Sigmoid colon (tissue), 4 donors: ENCODE measurements at regions not wholly inside any gene's neighbourhood (a gene's known extent, or its start where the extent isn't known, plus 50 kb on each side); places are given as distances from the start of the nearest gene placed in this dataset.

Experiments
- EP300 ChIP-seq, 4 donors: sonication (generic); formaldehyde crosslinking; IDR thresholded peaks; one replicate each; pipeline ENCODE4 v1.6.1; 2017; ENCODE audit warnings: antibody characterized with exemption in 4 of 4
- POLR2A ChIP-seq, 2 donors: fragments of 450-650 bp; IDR thresholded peaks; one replicate each; pipeline ENCODE4 v1.6.1; 2016; ENCODE audit warnings: antibody characterized with exemption in 2 of 2, mild to moderate bottlenecking in 2 of 2, moderate library complexity in 2 of 2
- POLR2AphosphoS5 ChIP-seq, 4 donors: sonication (generic); formaldehyde crosslinking; IDR thresholded peaks; one replicate each; pipeline ENCODE4 v1.6.1; 2017; ENCODE audit warnings: antibody characterized with exemption in 4 of 4
- TF ChIP-seq, protein P1 (sequence below), 4 experiments: fragments of 450-650 bp in 3 of 4; fragments of 200-600 bp in 1 of 4; IDR thresholded peaks; one replicate each; pipeline ENCODE4 v1.5.1; 2016 to 2019; ENCODE audit warnings: antibody characterized with exemption in 4 of 4, mild to moderate bottlenecking in 3 of 4, moderate library complexity in 2 of 4

DNA sequence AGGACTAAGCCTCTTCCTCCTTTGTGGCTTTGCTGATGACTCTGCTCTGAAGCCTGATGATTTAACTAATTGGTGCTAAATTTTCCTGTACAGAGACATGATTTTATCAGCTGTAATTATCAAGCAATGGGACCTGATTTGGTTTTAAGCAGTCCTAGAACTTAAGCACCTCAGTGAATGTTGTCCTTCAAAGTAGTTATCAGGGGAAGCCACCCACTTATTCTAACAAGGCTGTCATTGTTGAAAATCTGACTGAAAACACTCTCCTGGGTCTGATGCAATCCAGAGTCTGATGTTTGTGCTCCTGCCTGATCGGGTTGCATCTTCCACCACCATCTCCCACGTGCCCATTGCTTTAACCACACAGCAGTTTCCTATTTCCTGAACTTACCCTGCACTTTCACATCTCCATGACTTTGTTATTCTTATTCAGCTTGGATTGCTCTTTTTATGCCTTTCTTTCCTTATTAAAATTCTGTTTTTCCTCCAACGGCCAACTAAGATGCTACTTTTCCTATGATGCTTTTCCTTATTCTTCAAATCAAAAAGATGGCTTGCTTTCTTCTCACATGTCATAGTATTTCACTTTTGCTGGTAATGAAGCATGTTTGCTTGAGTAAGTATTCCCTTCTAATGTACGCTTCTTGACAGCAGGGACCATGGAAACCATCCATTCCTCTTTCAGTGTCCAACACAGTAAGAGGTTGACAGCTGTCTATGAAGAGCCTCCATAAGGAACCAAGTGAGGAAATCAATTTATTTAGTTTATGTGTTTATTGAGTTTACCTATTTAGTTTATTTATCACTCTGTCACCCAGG, 55.0 kb downstream of the S1PR1 start:
- TF ChIP-seq, protein P1, sequence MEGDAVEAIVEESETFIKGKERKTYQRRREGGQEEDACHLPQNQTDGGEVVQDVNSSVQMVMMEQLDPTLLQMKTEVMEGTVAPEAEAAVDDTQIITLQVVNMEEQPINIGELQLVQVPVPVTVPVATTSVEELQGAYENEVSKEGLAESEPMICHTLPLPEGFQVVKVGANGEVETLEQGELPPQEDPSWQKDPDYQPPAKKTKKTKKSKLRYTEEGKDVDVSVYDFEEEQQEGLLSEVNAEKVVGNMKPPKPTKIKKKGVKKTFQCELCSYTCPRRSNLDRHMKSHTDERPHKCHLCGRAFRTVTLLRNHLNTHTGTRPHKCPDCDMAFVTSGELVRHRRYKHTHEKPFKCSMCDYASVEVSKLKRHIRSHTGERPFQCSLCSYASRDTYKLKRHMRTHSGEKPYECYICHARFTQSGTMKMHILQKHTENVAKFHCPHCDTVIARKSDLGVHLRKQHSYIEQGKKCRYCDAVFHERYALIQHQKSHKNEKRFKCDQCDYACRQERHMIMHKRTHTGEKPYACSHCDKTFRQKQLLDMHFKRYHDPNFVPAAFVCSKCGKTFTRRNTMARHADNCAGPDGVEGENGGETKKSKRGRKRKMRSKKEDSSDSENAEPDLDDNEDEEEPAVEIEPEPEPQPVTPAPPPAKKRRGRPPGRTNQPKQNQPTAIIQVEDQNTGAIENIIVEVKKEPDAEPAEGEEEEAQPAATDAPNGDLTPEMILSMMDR (IDR thresholded peaks at IDR 0.05): no peak
- TF ChIP-seq EP300 (IDR thresholded peaks at IDR 0.05) (no peak), POLR2AphosphoS5 (IDR thresholded peaks at IDR 0.05) (peak in 1 of 4 donors; percentile 9), POLR2A (IDR thresholded peaks at IDR 0.05) (no peak)
